HG03280 (cell line): ENCODE measurements at regions not wholly inside any gene's neighbourhood (a gene's known extent, or its start where the extent isn't known, plus 50 kb on each side); places are given as distances from the start of the nearest gene placed in this dataset.

ENCODE experiments used
- ATAC-seq: cut with Tn5 transposase; IDR thresholded peaks from one replicate; pipeline ENCODE4 v1.9.1; 2021; ENCODE audit warnings: mild to moderate bottlenecking, moderate library complexity; ENCODE audit not compliant: unreplicated experiment

- no peak for ATAC-seq
Observed at GRCh38 chr3:72224804-72225509, 440.0 kb upstream of the PROK2 start.

GRCh38 chr3:72223628-72224027 is 438.7 kb upstream of the PROK2 start:
- no peak for ATAC-seq

GRCh38 chr3:72223116-72223515 is 438.2 kb upstream of the PROK2 start:
- ATAC-seq = no peak

- ATAC-seq = no peak
Observed at GRCh38 chr3:72222410-72222809, 437.5 kb upstream of the PROK2 start.

- ATAC-seq = no peak
Observed at GRCh38 chr3:72220946-72221345, 436.0 kb upstream of the PROK2 start.

DNA sequence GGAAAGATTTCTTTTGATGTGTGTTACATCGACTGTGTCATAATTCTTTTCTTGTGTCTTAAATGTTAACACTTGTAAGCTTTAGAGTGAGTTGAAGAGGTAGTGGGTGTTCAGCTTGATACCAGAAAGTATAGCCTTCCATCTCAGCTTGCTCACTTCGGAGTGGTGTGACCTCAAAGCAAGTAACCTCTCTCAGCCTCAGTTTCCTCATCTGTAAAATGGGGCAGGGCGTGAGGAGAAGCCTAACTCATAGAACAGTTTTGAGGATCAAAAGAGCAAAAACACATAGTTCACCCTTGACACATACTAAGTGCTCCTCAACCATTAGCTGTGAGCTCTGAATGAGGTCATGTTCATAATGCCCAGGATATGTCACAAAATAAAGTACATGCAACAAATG is 434.8 kb upstream of the PROK2 start:
- no peak for ATAC-seq

- no peak for ATAC-seq
Observed at GRCh38 chr3:72217570-72217969, 432.6 kb upstream of the PROK2 start.

DNA sequence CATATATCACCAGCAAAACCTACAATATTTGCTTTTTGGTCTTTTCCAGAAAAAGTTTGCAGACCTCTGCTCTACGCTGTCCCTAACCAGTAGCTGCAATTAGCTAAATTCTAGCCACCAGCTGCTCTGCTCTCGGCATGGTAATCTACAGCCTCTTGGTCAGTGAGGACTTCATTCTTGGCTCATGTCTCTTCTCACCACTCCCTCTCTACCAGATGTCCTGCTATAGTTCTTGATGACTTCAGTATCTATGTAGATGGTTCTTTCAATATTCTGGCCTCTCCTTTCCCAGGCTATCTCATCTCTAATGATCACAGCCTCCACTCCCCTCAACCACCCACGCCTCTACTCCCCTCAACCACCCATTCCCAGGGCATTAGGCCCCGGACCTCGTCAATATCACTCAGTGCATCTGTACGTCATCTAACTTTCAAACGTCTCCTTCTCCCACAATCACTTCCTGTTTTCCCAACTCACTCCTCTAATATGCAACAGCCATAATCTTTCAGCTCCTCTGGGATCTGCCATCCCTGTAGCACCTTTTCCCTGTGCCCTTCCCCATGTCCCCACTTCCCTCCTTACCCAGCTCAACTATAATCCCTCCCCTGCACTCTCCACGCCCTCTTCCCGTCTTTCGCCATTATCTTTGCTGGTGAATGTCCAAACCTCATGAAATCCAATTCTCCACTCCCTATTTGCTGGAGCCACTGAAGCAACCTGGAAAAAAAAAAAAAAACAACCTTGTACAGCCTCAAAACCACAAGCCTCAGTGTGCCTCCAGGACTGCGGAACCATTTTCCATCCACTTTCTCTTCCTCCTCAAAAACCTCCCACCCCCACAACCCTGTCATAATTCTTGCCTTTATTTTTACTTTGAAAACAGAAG is 429.4 kb upstream of the PROK2 start:
- ATAC-seq = no peak

- no peak for ATAC-seq
Observed at GRCh38 chr3:72213296-72214065, 428.5 kb upstream of the PROK2 start.

- no peak for ATAC-seq
Observed at GRCh38 chr3:72212396-72212795, 427.4 kb upstream of the PROK2 start.

- ATAC-seq = no peak
Observed at GRCh38 chr3:72210261-72210660, 425.3 kb upstream of the PROK2 start.

DNA sequence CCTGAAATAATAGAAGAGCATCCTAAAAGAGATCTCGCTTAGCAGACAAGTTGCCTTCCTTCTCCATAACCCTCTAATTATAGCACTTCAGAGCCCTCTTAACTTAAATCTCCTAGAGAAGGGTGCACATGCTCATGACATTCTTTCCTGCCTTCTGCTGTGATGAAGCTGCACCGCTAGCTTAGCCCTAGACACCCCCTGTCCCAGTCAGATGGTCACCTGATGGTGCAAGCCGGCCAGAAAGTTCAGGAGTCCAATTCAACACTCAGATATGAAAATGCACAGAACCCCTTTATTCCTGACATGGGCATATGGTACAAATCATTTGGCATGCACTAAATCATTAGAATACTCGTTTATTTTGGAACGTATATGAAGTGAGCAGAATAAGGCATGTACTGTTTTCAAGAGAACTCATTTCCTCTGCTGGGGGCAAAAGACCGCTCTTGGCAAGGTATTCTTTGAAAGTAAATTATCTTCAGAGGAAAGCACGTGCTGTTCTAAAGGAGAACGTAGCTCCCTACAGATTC is 420.4 kb upstream of the PROK2 start:
- ATAC-seq = no peak

DNA sequence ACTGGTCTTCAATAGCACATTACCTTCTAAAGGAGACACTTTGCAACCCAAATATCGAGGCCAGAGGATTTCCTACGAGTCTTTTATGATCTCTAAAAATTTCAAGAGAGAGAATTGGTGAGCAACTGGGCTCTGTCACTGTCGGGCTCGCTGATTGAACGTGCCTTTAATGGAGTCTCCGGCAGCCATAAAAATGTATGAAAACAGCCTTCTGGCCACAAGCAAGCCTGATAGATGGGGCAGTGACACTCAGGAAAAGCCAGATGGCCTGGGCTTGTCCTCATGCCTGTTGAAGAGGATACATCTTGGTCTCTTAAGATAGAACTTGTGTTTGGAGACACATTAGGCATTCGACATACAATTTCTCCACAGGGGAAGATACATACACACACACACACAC is 419.5 kb upstream of the PROK2 start:
- no peak for ATAC-seq

- no peak for ATAC-seq
Observed at GRCh38 chr3:72203613-72204349, 418.8 kb upstream of the PROK2 start.

- ATAC-seq = no peak
Observed at GRCh38 chr3:72203105-72203504, 418.2 kb upstream of the PROK2 start.

DNA sequence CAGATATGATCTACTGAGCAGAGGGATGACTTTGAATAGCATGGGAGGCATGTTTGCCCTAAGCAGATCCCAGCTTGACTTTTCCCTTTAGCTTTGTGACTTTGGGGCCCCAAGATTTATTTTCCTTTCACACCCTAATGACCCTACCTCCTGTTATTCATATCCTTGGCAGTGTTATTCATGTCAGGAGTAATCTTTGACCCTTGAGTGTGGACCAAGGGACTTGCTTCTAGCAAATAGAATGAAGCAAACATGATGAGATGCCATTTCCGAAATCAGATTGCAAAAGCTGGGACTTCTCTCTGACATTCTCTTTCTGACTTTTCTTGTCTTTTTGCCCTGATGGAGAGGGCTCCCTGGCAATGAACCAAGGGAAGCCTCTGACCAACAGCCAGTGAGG is 415.4 kb upstream of the PROK2 start:
- ATAC-seq = no peak

DNA sequence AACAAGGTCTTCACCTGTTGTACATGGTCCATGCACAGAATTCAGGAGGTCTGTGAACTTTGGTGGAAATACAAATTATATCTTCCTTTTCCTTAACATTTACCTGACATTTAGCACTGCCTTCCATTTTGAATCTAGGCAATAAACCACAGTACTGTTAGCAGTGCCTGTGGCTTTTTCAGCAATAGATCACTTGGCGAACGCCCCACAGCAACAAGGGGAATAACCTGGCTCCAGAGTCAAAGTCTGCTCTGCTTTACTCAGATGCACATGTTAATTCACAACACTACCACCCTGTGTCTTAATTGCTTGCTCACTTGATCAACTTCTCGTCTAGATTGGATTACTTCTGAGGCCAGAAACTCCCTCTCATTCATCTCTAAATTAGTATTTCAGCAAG is 414.6 kb upstream of the PROK2 start:
- no peak for ATAC-seq

DNA sequence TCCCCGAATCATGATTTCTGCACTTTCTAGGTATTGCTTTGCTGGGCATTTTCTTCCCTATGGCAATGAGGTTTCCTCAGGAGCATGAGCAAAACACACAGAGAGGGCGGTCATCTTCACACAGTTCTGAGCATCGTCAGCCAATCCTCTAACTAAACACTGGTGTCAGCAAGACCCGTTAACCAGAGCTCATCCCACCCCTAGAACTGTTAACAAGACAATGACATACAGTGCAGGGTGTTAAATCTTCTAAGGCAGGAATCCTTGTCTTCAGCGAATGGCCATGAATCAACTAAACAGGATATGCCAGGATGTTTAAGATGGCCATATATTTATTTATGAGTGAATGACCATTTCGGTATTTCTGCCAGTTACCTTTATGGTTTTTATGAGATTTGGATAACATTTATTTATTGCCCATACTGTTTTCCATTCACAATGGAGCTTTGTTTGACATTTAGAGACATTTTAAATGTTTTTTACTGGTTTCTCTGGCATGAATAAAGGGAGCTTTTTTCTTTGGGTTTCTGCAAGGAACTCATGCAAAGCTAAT is 411.5 kb upstream of the PROK2 start:
- ATAC-seq = no peak

DNA sequence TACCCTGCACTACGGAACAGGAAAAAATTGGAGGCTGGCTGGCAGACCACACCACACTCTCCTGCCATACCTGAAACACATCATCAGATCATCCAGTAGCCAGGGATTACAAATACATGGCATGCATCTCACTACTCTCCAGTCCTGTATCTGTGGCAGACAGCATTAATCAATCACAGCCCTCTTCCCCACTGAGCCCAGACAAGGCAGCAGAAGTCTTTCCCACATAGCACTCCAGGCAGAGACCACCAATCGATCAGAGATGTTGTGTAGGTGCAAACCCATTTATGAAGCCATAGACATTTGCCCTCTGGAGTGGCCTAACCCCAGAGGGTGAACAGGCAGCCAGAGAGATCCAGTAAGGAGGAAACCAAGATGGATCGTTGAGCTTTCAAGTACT is 410.9 kb upstream of the PROK2 start:
- ATAC-seq = no peak

GRCh38 chr3:72194458-72194857 is 409.5 kb upstream of the PROK2 start:
- no peak for ATAC-seq
